Sigmoid colon (tissue), 4 donors: ENCODE measurements at regions not wholly inside any gene's neighbourhood (a gene's known extent, or its start where the extent isn't known, plus 50 kb on each side); places are given as distances from the start of the nearest gene placed in this dataset.

Experiments used
- EP300 ChIP-seq, 4 donors: sonication (generic); formaldehyde crosslinking; IDR thresholded peaks; one replicate each; pipeline ENCODE4 v1.6.1; 2017; ENCODE audit warnings: antibody characterized with exemption in 4 of 4
- POLR2A ChIP-seq, 2 donors: fragments of 450-650 bp; IDR thresholded peaks; one replicate each; pipeline ENCODE4 v1.6.1; 2016; ENCODE audit warnings: antibody characterized with exemption in 2 of 2, mild to moderate bottlenecking in 2 of 2, moderate library complexity in 2 of 2
- POLR2AphosphoS5 ChIP-seq, 4 donors: sonication (generic); formaldehyde crosslinking; IDR thresholded peaks; one replicate each; pipeline ENCODE4 v1.6.1; 2017; ENCODE audit warnings: antibody characterized with exemption in 4 of 4
- TF ChIP-seq, protein P1 (sequence below), 4 experiments: fragments of 450-650 bp in 3 of 4; fragments of 200-600 bp in 1 of 4; IDR thresholded peaks; one replicate each; pipeline ENCODE4 v1.5.1; 2016 to 2019; ENCODE audit warnings: antibody characterized with exemption in 4 of 4, mild to moderate bottlenecking in 3 of 4, moderate library complexity in 2 of 4

DNA sequence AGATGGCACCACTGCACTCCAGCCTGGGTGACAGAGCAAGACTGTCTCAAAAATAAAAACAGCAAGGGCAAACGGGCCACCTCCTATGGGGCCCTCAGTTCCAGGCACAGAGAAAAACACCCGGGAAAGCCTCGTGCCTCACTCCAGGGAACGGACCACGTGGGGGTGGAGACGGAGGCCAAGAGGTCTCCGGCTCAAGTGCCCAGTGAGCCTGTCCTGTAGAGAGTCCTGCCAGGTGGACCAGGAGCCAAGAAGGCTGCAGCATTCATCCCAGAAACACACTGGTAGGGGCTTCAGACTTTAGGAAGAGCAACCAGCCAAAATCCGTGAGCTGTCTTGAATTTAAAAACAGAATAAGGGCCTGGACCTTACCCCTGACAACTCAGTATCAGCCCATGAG lies 63.8 kb downstream of the C5orf15 start:
- TF ChIP-seq, protein P1, sequence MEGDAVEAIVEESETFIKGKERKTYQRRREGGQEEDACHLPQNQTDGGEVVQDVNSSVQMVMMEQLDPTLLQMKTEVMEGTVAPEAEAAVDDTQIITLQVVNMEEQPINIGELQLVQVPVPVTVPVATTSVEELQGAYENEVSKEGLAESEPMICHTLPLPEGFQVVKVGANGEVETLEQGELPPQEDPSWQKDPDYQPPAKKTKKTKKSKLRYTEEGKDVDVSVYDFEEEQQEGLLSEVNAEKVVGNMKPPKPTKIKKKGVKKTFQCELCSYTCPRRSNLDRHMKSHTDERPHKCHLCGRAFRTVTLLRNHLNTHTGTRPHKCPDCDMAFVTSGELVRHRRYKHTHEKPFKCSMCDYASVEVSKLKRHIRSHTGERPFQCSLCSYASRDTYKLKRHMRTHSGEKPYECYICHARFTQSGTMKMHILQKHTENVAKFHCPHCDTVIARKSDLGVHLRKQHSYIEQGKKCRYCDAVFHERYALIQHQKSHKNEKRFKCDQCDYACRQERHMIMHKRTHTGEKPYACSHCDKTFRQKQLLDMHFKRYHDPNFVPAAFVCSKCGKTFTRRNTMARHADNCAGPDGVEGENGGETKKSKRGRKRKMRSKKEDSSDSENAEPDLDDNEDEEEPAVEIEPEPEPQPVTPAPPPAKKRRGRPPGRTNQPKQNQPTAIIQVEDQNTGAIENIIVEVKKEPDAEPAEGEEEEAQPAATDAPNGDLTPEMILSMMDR (IDR thresholded peaks at IDR 0.05) = no peak
- TF ChIP-seq POLR2A (IDR thresholded peaks at IDR 0.05) (no peak), POLR2AphosphoS5 (IDR thresholded peaks at IDR 0.05) (no peak), EP300 (IDR thresholded peaks at IDR 0.05) (no peak)
